ENCODE measurements at regions not wholly inside any gene's neighbourhood (a gene's known extent, or its start where the extent isn't known, plus 50 kb on each side); places are given as distances from the start of the nearest gene placed in this dataset.

- TF ChIP-seq CTCF (IDR thresholded peaks at IDR 0.05; ENCODE audit: insufficient read depth, low read depth, low read length) (no peak), EZH2 (IDR thresholded peaks at IDR 0.05; ENCODE audit: insufficient read depth, low read length) (no peak)
These were observed 111.6 kb downstream of the ERMARD start for GRCh38 chr6:169862892-169863525.

Measured in astrocyte (in vitro differentiated cells and primary cell).